AG09309 (cell line): ENCODE measurements at regions not wholly inside any gene's neighbourhood (a gene's known extent, or its start where the extent isn't known, plus 50 kb on each side); places are given as distances from the start of the nearest gene placed in this dataset.
"Not testable (repeated sequence)": the region's sequence is repeated elsewhere in the genome, so short reads cannot be mapped to it uniquely, and the experiment has no call there.

Experiments
- DNase-seq: peaks from one replicate; pipeline ENCODE4 v3.0.0-alpha.2; 2010; ENCODE audit warnings: low read depth
- H3K4me3 ChIP-seq: 2 replicates; pipeline ENCODE4 v1.5.1; 2011; ENCODE audit warnings: mild to moderate bottlenecking, low read depth, low read length, moderate library complexity; ENCODE audit not compliant: control insufficient read depth
- TF ChIP-seq, protein P1 (sequence below): IDR thresholded peaks from 2 replicates; pipeline ENCODE4 v1.5.1; 2011; ENCODE audit warnings: mild to moderate bottlenecking, low read depth, low read length, inconsistent platforms; ENCODE audit not compliant: insufficient read depth, control insufficient read depth; ENCODE audit errors: missing control alignments

DNA sequence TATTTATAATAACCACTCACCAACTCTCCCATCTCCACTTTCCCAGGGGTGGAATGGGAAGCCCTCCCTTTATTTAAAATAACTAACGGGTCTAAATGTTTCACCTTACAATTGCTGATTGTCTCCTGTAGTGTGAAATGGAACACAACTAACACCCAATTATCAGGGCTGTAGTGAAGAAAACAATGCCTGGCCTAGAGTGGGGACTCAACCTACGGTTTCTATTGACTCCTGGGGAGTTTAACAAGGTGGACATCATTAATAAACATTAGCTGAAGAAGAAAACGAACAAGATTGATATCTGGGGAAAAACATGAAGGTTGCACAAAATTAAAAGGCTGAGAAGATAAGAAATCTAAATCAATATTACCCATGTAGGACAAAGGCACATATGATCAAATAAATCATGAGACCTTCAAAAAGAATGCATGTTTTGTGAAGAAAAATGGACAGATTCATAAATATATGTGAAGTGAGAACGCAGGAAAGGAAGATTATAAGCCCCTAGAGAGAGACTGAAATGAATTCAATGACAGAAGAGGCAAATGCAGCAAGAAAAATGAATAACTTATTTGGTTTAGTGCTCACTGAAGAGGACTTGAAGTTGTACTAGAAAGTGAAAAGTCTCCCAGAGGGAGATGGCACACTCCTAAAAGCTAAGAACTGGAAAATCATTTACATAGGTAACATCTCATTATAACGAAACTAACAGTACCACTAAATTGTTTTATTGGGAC, 593.0 kb upstream of the AADAT start:
- H3K4me3 ChIP-seq: no peak overlapping the region
- DNase-seq: no peak
- TF ChIP-seq, protein P1, sequence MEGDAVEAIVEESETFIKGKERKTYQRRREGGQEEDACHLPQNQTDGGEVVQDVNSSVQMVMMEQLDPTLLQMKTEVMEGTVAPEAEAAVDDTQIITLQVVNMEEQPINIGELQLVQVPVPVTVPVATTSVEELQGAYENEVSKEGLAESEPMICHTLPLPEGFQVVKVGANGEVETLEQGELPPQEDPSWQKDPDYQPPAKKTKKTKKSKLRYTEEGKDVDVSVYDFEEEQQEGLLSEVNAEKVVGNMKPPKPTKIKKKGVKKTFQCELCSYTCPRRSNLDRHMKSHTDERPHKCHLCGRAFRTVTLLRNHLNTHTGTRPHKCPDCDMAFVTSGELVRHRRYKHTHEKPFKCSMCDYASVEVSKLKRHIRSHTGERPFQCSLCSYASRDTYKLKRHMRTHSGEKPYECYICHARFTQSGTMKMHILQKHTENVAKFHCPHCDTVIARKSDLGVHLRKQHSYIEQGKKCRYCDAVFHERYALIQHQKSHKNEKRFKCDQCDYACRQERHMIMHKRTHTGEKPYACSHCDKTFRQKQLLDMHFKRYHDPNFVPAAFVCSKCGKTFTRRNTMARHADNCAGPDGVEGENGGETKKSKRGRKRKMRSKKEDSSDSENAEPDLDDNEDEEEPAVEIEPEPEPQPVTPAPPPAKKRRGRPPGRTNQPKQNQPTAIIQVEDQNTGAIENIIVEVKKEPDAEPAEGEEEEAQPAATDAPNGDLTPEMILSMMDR: no peak

DNA sequence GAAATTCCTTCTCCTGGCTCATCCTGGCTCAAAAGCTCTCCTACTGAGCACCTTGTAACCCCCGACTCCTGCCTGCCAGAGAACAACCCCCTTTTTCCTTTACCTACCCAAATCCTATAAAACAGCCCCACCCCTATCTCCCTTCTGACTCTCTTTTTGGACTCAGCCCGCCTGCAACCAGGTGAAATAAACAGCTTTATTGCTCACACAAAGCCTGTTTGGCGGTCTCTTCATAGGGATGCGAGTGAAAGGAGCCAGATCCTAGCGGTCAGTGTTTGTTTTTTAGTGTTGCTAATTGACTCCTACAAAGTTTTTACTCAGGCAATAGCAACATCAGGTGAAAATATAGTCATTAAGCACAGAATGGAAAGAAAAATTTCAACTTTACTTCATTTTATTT, 592.3 kb upstream of the AADAT start:
- not testable (repeated sequence) for DNase-seq, H3K4me3 ChIP-seq

DNA sequence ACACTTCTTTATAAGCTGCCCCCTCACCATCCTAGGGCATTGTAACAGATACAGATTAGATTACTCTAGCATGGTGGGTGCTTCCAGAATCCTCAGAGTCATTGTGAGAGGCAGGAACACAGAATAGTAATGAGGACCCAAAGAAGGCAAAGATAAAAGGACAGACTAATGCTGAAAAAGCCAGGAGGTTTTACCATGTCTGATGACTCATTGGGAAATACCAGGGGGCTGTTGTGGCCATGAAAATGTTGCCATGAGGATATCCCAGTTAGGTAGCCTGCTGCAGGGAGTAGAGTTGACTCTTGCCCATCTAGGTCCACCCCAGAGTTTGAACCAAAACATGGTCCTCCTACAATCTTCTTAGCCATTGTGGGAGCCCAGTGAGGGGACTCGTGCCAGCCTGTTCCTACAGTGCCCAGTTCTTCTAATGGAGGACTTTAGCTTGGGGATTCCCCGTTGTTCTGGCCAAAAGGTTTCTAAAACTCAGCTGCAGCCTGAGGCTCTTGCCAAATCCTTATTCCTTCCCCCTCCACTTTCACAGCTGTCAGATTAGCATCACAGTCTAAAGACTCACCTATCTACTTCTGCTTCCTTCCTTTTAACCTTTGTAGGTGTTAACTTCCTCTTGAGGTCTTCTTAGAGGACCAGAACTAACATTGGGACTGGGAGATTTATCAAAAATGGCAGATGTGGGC, 586.0 kb upstream of the AADAT start:
- no peak overlapping the region for H3K4me3 ChIP-seq
- TF ChIP-seq, protein P1: no peak
- no peak for DNase-seq

DNA sequence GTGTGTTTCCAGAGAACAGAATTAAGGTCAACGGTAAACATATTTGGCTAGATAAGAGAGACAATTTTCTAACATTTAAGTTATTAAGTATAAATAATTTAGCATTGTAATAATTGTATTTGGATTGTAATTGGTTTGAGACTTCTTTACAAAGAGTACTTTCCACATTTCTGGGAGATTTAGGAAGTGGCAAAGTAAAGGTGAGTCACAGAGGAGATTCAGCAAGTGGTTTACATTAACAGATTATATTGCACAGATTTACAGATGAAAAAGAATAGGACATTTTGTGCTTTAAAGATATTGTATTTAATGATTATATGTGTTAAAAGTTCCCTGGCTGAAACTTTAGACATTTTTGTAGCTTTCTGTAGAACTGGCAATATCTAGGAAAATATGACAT, 584.4 kb upstream of the AADAT start:
- DNase-seq: no peak
- TF ChIP-seq, protein P1: no peak
- no peak overlapping the region for H3K4me3 ChIP-seq

DNA sequence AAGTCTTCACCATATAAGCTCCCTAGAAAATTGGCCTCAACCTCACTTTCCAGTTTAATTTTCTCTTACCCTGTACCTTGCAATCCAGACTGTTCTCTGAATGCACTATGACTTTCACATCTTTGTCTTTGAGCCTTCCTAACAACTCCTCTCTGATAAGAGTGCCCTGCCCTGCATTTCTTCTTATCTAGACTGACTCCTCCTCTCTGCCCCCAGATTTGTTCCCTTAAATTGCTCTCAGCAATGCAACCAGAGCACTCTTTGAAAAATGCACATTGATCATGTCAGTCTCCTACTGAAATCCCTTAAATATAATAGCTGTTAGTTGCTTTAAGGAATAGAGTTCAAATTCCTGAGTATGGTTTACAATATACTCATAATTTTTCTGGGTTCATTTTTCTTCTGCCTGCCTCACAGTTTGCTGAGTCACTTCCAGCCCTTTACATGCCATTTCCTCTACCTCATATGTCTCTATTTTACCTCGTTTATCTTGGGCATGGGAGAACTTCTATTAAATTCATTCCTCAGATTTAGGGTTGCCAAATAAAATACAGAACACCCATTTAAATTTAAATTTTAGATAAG, 582.7 kb upstream of the AADAT start:
- no peak overlapping the region for H3K4me3 ChIP-seq
- DNase-seq: no peak
- TF ChIP-seq, protein P1: no peak

DNA sequence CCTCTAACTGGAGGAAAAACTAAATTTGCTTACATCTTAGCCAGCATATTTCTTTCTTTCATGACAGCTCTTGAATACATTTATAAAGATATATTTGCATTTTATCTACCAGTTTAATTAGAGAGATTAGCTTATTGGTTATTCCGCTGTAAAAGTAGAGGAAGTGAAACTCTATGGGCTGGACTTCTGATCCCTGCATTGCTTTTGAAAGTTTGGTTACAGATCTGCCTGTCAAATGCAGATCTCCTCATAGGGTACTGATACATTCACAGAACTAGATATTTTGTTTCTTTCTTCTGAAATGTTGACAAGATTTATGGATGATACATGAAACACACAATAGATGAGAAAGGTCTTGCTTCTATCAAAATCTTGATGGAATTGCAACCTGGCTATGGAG, 581.4 kb upstream of the AADAT start:
- TF ChIP-seq, protein P1: no peak
- no peak for DNase-seq

DNA sequence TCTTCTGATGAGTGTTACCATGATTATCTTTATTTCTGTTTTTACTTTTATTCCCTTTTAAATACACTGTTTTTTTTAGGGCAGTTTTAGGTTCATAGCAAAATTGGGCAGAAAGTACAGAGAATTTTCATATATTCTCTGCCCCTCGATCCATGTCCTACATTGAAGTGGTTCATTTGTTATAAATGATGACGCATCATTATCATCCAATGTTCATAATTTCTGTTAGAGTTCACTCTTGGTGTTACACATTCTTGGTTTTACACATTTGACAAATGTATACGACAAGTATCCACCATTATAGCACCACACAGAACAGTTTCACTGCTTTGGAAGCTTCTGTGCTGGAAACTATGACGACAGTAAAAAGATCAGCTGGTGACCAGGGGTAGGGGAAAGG, 578.1 kb upstream of the AADAT start:
- TF ChIP-seq, protein P1: no peak

More for the DNA sequence above, 581.4 kb upstream of the AADAT start:
- no peak overlapping the region for H3K4me3 ChIP-seq

More for the DNA sequence above, 578.1 kb upstream of the AADAT start:
- H3K4me3 ChIP-seq: no peak overlapping the region
- DNase-seq: no peak
